HG03378 (cell line): ENCODE measurements at regions not wholly inside any gene's neighbourhood (a gene's known extent, or its start where the extent isn't known, plus 50 kb on each side); places are given as distances from the start of the nearest gene placed in this dataset.

Experiments
- ATAC-seq: cut with Tn5 transposase; IDR thresholded peaks from one replicate; pipeline ENCODE4 v1.9.1; 2021; ENCODE audit warnings: mild to moderate bottlenecking, moderate library complexity; ENCODE audit not compliant: unreplicated experiment

GRCh38 chr20:22506827-22507226 lies 77.5 kb downstream of the FOXA2 start:
- ATAC-seq = no peak

- ATAC-seq = no peak
Measured at GRCh38 chr20:22504829-22505377, 79.5 kb downstream of the FOXA2 start.

GRCh38 chr20:22503577-22503976 lies 80.8 kb downstream of the FOXA2 start:
- no peak for ATAC-seq

GRCh38 chr20:22502731-22503191 lies 81.6 kb downstream of the FOXA2 start:
- no peak for ATAC-seq

DNA sequence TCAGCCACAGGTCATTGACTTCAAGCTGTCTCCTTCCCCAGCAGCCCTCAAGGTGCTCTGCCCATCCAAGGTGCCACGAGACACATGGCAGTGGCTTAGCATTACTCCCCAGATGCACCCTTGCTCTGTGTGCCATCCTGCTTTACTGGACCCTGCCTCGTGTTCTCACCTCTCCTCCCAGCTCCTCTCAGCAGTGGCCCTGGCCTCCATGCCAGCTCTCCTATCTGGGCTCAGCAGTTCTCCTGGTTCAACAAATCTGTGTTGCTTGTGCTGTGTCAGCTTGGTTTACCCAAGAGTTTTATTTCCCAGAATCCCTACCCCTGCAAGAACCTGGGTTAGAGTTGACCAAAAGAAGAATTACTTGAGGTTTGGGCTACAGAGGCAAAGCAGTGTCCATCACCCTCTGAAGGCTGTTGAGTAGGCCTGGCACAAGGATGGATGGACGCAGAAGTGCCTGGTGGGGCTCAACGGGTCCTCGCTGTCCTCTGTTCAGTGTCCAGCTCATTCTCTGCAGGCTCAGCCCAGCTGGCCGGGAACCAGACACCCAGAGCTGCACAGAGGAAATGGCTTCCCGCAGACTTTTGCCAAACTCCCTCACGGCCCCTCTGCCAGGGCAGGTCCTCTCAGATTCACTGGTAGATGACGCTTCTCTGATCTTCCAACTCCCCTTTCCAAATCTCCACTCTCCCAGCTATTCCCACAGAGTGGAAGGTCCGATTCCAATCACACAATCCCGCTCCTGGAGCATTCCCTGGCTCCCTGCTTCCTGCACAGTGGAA lies 82.6 kb downstream of the FOXA2 start:
- no peak for ATAC-seq

- ATAC-seq = no peak
Measured at GRCh38 chr20:22501034-22501433, 83.3 kb downstream of the FOXA2 start.

DNA sequence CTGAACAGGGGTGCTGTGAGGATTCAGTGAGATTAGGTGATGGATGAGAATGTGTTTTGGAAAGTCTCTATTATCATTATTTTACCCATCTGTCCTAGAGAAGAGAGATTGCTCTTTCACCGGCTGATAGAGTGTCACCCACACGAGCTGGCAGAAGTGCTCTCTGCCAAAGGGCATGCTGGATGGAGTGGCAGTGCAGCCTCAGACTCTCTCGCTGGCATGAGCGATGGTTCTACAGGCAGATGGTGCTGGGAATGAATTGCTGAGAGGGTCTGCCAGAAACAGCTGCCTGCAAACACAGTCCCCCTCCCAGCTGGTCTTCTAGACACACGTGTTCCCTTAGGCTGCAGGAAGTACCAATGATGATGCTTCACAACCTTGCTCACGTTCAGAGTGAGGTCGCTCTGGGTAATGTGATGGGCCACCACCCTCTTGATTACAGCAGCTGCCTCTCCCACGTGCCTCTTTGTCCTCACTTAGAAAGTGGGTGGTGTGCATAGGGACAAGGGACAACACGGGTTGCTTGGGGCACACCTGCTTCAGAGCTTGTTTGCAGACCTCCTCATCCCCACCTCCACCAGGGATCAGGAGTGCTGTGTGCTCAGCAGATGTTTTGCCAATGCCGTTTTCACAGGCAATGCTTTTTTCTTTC lies 84.7 kb downstream of the FOXA2 start:
- ATAC-seq = no peak

DNA sequence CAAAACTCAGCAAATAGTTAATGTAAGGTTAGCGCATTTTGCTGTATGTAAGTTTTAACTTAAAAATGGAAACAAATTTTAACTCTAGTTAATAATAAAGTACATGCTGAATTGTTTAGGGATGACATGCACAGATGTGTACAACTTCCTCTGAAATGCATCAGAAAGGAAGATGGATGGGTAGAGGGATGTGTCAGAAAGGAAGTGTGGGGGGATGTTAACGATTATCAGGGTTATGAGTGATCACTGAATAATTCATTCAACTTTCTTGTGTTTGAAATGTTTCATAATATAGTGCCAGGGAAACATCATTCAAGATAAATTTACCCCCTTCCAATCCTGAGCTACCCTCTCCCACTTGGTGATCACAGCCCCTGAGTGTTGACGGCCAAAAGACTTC lies 87.6 kb downstream of the FOXA2 start:
- no peak for ATAC-seq

DNA sequence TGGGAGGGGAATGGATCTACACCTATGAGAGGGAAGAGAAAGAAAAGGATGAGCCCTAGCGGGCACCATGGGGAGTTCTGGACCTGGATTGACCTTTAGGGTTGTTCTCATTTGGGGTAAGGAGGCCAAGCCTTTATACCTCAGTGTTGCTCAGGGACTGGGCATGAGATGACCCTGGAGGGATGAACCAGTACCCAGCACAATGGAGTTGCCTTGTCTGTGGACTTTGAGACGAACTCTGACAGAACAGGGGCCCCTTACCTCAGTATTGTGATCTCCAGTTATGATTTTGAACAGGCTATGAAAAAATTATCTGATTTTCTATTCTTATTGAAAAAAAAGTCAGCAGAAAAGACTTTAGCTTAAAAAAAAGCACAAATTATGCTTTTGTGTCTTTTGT lies 88.6 kb downstream of the FOXA2 start:
- no peak for ATAC-seq

GRCh38 chr20:22495172-22495571 lies 89.2 kb downstream of the FOXA2 start:
- no peak for ATAC-seq

- no peak for ATAC-seq
Measured at GRCh38 chr20:22492497-22492896, 91.9 kb downstream of the FOXA2 start.

DNA sequence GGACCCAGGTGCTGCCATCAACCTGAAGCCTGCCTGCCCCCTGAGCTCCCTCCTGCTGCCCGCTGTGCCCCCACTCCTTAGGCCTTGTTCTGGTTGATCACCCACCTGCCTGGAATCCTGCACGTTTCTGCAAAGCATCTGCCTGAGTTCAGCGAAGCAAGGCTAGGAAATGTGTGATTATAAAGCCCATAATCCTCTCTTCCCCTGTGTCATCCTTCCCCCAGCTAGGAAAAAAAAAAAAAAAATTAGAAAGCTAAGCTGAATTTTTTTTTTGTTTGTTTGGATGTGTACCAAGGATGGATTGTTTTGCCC lies 93.2 kb downstream of the FOXA2 start:
- no peak for ATAC-seq

- ATAC-seq = no peak
Measured at GRCh38 chr20:22490287-22491193, 93.8 kb downstream of the FOXA2 start.

GRCh38 chr20:22489626-22490286 lies 94.6 kb downstream of the FOXA2 start:
- ATAC-seq = no peak

GRCh38 chr20:22480336-22480735 lies 104.0 kb downstream of the FOXA2 start:
- ATAC-seq = no peak

- peak; percentile 72 for ATAC-seq
Measured at GRCh38 chr20:22475662-22476061, 108.7 kb downstream of the FOXA2 start.

GRCh38 chr20:22474224-22474623 lies 110.1 kb downstream of the FOXA2 start:
- no peak for ATAC-seq

- no peak for ATAC-seq
Measured at GRCh38 chr20:22473293-22473692, 111.1 kb downstream of the FOXA2 start.

DNA sequence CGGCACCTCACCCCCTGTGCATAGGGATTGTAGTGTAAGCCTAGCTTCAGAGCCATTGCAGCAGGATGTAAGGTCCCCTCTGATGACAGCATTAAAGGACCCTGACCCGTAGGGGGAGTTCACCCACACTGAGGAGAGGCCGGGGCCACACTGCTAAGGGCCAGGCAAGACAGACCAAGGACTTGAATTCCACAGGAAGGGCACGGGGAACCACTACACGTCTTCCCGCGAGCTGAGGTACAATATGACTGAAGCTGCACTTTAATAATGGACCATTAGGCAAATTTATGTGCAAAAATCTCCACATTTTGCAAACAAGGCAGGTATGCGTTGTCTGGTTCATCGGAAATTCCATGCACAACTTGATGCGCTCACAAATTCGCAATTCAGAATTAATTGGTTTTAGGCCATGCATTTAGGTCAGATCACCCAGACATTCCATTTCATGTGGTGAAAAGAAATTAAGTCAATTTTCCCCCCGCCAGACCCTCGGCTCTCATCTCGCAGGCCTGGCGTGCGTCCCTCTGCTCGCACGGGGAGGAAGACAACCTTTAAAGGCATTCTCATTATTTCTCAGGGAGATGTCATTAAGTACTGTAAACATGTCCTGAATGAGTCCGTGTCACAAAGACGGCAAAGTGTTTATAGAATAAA lies 111.8 kb downstream of the FOXA2 start:
- no peak for ATAC-seq

DNA sequence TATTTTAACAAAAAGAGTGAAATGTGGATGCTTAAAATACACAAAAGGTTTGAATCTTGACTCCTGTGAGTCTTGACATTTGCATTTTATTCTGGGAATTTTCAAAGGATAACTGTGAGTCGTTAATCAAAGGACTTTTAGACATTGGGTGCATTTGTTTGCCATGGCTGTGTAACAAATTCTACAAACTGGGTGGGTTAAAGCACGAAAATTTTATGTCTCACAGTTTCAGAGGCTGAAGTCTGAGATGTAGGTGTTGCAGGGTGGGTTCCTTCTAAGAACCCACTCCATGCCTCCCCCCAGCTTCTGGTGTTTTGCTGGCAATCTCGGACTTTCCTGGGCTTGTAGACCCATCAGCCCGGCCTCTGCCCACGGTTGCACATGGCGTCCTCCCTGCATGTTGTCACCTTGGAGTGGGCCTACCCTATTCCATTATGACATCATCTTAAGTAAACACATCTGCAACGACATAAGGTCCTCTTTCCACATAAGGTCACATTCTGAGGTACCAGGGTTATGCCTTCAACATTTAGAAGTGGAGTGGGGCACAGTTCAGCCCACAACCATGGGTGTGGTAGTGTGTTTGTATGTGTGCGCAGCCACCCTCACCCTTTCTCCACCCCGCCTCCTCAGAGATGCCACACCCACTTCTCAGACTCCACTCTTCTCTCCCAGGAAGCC lies 113.1 kb downstream of the FOXA2 start:
- ATAC-seq = no peak
